Nucleus accumbens (tissue), 56 donors: ENCODE measurements at regions not wholly inside any gene's neighbourhood (a gene's known extent, or its start where the extent isn't known, plus 50 kb on each side); places are given as distances from the start of the nearest gene placed in this dataset.
A peak's percentile ranks its signal among the peaks of the same experiment; 100 is the strongest.
"Not testable (repeated sequence)": the region's sequence is repeated elsewhere in the genome, so short reads cannot be mapped to it uniquely, and the experiment has no call there.

ENCODE experiments used
- DNase-seq, 56 donors: peaks; one replicate each; lab custom pipeline; 2025; lab: John Stamatoyannopoulos, UW

DNA sequence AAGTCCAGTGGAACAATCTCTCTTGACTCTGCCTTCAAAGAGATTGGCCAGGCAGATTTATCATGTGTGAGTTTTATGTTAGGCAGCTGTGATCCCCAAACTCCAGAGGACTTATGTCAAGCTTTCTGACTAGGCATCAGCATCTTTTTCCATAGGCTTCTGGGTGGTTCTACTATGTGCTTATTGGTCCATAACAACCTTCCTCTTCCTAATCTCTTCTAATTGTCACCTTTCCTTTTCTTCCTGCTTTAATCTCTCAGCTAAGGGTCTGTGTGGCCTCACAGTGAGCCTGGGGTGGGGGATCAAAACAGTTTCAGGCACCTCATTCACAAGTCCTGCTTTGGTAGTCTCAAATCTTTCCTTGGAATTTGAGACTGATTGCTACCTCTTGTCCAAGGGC, 170.9 kb upstream of the CHD1 start:
- no peak for DNase-seq

GRCh38 chr5:99089822-99090549, 161.2 kb upstream of the CHD1 start:
- no peak for DNase-seq

DNA sequence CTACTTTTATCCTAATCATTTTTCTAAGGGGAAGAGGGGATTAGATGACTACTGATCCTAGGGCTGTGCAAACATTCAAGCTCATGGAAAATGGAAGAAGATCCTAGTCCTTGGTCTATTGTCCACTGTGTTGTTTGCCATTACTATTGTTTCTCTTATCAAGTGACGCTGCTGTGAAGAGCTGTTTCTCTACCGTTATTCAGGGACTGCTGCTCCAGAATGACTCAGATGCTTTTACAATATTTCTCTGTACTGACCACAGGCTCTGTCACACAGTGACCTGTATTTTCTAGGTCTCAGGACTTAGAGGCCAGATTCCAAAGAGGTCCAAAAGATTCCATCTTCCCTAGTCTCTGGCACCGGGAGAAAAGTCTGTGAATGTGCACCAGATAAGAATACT, 159.5 kb upstream of the CHD1 start:
- DNase-seq: no peak

DNA sequence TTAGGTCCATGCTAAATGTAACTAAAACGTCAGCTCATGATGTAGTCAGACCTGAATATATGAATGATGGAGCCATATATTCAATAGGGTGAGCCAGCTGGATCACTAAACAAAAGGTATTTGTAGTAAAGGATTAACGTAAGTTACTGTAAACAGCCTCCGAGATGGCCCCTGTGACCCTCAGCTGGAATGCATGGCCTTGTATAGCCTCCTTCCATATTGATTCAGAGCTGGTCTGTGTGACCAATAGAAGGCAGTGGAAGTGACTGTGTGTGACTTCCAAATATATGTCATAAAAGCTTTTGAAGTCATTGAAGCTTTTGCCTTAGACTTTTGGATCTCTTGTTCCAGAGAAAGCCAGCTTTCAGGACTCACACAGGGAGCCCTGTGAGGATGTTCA, 154.4 kb upstream of the CHD1 start:
- DNase-seq: no peak

DNA sequence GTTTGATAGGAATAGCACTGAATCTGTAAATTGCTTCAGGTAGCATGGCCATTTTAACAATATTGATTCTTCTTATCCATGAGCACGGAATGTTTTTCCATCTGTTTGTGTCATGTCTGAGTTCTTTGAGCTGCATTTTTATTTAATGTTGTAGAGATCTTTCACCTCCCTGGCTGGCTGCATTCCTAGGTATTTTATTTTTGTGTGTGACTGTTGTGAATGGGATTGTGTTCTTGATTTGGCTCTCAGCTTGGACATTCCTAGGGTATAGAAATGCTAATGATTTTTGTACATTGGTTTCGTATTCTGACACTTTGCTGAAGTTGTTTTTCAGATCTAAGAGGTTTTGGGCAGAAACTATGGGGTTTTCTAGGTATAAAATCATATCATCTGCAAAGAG, 152.9 kb upstream of the CHD1 start:
- DNase-seq: no peak

- no peak for DNase-seq
These were observed 148.2 kb upstream of the CHD1 start for GRCh38 chr5:99076723-99077640.

DNA sequence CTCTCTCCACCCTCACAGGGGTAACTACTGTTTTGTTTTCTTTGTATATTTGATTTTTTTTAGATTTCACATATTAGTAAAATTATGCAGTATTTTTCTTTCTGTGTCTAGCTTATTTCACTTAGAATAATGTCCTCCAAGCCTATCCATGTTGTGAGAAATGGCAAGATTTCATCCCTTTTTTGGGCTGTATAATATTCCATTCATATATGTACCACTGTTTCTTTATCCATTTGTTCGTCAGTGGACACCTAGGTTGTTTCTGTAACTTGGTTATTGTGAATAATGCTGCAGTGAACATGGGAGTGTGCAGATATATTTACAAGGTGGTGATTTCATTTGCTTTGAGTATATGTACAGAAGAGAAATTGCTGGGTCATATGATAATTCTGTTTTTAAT, 144.0 kb upstream of the CHD1 start:
- DNase-seq: no peak

DNA sequence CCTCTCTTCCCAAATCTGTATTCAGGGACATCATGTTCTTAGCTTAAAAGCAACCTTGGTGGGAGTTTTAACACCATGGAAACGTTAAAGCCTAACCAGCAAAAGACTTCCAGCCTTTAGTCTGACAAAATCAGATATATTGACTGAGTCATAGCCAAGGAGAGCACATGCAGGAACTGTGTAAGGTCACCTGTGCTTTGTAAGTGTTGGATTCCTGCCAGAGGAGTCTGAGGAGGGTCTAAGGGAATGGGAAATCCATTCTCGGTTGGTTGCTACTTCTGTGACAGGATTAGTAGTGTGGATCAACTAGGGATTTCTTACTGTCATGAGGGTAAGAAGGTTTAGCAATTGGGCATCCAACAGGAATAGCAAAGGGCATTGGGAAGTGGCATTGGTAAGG, 142.0 kb upstream of the CHD1 start:
- no peak for DNase-seq

DNA sequence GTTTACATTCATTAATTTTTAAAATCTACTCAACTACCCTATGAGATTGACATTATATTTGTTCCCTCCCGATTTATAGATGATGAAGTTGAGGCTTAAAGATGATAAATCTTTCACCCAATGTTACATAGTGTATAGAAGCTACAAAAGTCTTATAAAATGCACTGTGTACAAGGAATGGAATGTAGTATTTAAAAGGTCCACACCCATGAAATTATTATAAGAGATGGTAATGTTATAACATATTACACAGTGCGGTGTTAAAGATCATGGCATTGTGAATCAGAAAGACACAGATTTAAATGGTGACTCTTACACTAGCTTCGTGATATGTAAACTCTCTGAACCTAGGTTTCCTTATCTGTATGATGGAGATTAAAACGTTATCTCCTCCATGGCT, 141.6 kb upstream of the CHD1 start:
- DNase-seq: no peak

- DNase-seq: no peak
These were observed 140.3 kb upstream of the CHD1 start for GRCh38 chr5:99068944-99069650.

DNA sequence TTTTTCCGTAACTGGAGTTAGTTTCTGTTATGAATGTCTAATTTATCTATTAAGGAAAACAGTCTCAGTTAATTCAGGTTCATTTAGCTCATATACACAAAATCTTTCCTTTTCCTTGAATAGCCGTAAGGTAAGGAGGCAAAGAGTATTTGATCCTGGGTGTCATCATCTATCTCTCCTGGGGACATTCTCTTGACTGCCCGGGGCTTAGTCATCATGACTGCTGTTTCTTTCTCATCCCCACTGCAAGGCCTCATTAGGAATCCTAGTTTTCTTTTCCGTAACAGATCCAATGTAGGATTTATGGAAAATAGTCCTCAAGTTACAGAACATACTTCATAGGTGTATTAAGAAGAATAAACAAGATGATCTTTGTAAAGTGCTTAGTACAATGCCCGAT, 134.9 kb upstream of the CHD1 start:
- no peak for DNase-seq

DNA sequence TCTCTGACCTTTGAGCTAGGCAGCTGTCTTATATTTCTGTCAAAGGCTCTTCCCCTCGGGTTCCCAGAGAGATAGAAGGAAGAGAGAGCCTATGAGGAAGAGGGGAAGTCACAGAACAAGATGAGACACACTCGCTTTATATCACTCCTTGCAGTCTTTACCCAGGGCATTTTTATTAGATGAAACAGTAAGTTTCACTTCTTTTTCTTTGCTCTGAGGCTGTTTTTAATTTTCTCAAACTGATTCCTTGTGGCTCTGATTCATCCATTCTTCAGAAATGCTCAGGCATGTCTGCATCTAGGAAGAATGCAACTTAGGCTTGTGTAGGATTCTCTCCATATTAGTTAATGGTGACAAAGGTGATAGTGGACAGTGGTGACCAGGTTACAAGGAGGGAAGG, 132.9 kb upstream of the CHD1 start:
- DNase-seq: no peak

DNA sequence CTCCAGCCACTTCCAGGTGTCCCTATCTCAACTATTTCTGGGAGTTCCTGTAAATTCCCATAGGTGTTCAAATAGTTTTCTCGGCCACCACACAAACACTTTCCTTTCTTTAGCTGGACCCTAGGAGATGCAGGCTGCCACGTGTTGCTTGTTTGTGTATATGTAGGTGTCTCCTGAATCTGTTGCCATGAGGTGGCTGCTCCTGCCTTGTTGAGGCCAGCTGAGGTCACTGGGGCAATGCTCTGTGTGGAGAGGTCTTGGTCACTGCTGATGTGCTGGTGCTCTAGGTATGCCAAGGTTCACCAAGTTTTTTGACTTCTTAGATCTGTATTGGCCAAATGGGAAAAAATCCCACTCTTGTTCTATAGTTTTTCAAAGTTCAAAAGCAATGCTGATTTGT, 132.5 kb upstream of the CHD1 start:
- no peak for DNase-seq

DNA sequence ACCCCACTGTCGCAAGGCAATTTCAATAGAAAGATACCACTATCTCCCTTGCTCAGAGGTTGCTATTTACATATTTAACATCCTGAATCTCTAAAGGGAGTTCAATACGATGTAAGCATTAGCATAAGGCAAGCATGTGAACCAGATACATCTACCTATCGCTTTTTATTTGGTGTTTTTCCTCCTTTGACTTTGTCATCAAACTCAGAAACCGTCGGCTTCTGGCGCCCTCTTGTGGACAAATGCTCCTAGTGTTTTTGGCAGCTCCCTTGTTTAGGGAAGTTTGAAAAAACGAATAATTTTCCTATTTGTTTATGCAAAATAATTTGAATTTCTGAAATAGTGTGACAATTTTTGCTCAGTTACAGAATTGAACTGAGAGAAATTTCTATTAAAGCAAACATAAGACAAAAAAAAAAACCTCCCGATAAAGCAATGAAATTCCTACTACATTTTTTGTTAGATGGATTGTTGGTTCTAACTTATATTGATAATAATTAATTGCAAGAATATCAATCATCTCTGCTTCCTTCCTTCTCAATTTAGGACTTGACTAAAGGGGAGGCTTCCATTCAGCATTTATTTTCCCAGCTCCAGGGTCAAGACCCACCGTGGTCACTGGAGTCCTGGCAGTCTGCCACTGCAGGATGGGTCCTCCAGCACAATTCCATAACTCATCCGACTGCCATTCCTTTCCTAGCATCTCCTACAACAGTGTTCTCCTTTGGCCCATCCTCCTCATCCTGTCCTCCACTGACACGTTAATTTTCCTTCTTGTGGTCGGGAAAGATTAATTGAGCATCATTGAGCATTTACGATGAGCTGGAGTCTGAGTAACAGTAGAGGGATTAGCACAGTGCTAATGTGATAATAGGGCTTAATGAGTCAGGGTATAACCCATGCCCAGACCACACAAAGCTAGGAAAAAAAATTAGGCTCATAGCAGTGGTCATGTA, 131.8 kb upstream of the CHD1 start:
- peak in 45 of 56 donors; percentile 1 to 86 (median 32) for DNase-seq

DNA sequence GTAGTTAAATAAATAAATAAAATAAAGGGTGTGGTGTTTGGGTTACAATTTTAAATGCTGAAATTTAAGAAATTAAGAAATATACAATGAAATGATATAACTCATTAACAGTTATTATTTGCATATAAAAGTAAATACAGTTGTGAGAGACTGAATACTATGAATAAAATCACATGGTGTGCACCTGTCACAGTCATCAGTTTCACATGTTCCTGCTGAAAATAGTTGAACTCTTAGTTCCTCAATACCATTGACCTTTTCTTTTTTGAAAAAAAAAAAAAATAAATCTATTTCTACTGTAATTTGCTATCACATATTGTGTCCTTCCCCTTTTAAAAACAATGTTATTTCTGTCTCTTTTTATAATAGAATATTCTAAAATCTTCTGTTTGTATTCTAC, 130.9 kb upstream of the CHD1 start:
- DNase-seq: no peak

- no peak for DNase-seq
These were observed 129.7 kb upstream of the CHD1 start for GRCh38 chr5:99058466-99058865.

DNA sequence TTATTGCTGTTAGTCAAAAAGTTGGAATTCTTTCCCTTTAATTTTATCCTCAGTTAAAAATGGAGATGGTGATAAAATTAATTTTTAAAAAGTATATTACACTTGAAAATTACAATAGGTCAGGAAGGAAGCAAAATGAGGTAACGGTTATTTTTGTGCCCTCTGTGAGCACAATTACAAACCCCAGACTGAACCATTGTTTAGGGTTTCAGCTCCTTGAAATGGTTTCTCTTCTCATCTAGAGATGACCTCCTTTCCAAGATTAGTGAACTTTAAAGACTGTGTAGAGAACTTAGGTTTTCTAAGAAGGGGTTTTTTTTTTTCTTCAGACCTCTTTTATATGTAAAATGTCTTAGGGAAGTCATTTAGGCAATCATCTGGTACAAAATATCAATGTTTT, 126.2 kb upstream of the CHD1 start:
- DNase-seq: no peak

DNA sequence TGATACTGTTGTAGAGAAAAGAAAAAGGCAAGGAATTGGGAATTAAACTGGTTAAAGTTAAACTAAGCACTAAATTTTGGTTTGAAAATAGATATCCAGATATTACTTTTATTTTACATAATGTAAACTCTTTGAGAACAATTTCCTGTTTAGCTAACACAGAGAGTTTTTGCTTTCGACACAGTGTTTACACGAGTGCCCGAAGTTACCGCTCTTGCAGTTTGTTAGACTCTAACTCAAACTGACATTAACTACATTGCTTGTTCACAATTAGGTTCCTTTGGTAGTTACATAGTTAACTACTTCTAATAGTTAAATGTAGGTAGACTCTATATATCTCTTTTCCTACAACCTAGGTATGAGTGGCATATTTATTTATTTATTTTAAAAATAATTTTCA, 117.1 kb upstream of the CHD1 start:
- DNase-seq: no peak

GRCh38 chr5:99043257-99043656, 114.5 kb upstream of the CHD1 start:
- not testable (repeated sequence) for DNase-seq

DNA sequence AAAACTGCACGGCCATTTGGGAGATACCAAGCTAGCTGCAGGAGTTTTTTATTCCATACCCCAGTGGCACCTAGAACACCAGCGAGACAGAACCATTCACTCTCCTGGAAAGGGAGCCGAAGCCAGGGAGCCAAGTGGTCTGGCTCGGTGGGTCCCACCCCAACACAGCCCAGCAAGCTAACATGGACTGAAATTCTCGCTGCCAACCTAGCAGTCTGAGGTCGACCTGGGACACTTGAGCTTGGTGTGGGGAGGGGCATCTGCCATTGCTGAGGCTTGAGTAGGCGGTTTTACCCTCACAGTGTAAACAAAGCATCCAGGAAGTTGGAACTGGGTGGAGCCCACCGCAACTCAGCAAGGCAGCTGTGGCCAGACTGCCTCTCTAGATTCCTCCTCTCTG, 108.9 kb upstream of the CHD1 start:
- no peak for DNase-seq
